ENCODE measurements at regions not wholly inside any gene's neighbourhood (a gene's known extent, or its start where the extent isn't known, plus 50 kb on each side); places are given as distances from the start of the nearest gene placed in this dataset.

DNA sequence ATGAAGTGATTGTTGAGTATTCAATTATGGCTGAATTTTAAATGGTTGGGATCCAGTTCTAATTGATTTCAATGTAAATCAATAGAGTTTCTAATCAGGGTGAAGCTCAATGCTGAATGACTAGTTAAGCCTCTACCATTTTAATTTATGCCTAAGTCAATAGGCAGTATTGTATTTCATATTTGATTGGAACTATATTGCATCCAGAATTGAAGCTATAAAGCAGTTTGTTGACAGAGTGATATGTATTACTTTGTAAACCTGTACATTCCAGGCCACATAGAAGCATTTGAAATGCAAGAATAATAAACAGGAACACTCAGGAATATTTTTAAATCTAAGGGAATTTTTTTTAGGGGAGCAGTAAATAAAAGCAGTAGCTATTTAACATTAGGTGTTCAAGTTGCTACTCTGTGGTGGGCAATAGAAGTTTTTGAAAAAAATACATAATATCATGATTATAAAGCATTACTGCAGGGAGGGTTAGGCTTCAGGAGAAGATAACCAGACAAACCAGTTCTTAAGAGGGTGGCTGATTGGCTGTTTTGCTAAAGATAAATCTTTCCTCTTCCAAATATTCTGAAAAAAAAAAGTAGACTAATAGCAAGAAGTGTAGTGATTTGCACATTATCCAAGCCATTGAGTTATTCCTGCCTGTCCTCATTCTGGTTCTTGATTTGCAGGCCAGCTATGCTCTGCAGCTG, 492.0 kb upstream of the MEF2C start:
- DNase-seq (ENCODE audit: low read depth): no peak
- no peak overlapping the region for H3K4me3 ChIP-seq (ENCODE audit: low read depth, low read length)

DNA sequence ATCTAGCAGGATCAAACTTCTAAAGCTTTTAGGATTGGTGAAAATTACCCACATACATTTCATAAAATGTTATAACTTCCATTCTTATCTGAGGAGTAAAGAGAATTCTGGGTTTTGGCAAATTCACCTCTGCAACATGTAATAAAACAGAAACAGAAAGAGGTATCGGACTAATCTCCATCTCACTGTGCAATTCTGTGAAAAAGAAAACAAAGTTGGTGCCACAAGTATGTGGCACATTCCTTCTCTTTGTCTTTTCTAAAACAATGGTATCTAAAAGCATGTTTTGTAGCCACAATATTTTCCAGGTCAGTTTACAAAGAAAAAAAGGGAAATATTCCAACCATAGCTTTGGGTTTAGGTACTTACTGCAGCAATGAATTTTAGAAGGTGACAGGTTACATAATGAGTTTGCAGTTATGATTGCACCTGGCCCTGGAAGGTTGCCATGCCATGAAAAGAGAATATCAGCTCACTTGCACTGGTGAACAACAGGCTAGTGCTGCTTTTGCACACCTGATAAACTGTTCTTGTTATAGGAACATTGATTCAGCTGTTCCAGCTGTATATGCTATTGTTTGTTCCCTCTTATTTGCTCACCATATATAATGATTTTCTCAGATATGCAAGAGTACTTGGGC, 491.3 kb upstream of the MEF2C start:
- DNase-seq (ENCODE audit: low read depth): no peak

DNA sequence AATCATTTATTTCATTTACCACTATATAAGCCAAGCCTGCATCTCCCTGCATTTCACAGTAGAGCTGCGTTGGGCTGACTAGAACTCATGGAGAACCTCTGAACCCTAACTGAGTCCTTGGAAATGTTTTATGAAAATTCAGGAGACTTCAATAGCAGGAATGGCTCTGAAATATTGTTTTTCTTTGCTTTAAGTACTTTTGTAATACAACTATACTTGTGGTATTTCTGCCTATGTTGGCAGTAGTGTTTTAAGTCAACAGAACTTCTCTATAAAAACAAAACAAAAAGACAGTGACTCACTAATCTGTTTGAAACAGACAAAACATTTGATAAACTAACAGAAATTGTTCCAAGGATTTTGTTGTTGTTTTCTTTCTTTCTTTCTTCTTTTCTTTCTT, 489.2 kb upstream of the MEF2C start:
- H3K4me3 ChIP-seq (ENCODE audit: low read depth, low read length): no peak overlapping the region
- DNase-seq (ENCODE audit: low read depth): no peak

More for the DNA sequence above, 491.3 kb upstream of the MEF2C start:
- no peak overlapping the region for H3K4me3 ChIP-seq (ENCODE audit: low read depth, low read length)

DNA sequence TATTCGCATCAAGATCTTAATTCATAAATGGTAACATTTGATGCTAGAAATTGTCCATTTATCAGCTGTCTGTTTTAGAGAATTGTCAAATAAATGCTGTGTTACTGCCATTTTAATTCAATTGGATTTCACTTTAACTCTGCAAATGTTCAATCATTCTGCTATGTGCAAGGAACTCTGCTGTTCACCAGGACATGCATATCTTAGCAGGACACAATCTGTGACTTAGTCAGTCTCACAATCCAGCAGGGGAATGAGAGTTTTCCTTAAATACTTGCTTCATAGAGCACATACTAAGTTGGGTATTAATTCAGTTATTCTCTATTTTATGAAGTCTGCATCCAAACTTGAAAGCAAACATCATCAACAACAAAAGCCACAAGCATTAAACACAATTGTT, 488.7 kb upstream of the MEF2C start:
- H3K4me3 ChIP-seq (ENCODE audit: low read depth, low read length): no peak overlapping the region
- DNase-seq (ENCODE audit: low read depth): no peak

DNA sequence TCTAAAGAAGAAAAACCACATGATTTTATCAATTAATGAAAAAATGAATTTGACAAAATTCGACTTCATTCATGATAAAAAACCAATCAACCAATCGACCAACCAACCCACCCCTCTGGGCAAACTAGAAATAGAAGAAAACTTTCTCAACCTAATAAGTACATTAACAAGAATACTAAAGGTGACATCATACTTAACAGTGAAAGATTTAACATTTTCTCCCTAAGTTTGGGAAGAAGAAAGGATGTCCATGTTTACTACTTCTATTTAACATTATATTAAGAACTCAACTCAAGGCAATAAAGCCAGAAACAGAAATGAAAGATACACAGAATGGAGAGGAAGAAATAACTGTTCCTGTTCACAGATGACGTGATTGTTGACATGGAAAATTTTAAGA, 476.1 kb upstream of the MEF2C start:
- no peak for DNase-seq (ENCODE audit: low read depth)
- no peak overlapping the region for H3K4me3 ChIP-seq (ENCODE audit: low read depth, low read length)

DNA sequence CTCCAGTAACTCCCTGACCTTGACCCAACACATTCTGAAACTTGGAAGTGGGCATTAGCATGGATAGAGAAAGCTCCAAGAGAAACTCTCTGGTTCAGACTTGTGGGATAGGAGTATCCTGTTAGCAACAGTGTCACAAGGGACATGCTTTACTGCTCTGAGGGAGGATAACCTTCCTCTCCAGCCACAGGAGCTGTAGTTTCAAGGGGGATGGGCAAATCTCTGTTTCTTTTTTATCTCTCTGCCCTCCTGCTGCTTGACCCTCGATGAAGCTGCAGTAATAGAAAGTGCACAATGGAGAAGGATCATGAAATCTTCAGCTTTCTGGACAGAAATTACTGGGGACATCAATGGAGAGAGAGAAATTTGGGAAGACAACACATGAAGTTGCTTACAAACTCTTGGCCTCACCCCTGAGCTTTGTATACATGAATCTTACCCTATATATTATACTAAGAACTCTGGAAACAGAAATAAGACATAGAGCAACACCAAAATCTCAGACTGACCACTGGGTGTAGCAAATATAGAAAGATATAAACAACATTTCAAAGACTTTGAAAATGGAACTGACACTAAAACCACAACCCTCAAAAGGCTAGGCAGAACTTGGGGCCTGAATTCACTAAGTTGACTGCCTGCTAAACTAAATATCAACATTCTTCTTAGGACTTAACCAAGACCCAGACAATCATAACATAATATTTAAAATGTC, 471.0 kb upstream of the MEF2C start:
- H3K4me3 ChIP-seq (ENCODE audit: low read depth, low read length): no peak overlapping the region
- no peak for DNase-seq (ENCODE audit: low read depth)

DNA sequence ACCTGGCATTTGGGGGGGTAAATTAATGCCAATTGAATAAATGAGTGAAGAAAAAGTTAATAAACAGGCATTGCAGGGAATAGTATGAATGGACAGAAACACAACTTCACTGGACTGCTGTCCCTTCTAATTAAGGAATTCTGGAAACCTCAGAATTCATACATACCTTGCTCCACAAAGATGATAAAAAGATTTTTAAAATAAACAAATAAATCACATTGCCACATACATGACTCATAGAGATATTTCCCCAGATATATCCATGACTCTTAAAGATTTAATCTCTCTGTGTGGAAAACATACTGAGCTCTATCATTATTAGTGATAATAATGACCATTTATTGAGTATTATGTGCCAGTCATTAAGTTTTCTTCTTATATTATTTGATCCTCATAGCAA, 469.0 kb upstream of the MEF2C start:
- no peak overlapping the region for H3K4me3 ChIP-seq (ENCODE audit: low read depth, low read length)
- DNase-seq (ENCODE audit: low read depth): no peak

DNA sequence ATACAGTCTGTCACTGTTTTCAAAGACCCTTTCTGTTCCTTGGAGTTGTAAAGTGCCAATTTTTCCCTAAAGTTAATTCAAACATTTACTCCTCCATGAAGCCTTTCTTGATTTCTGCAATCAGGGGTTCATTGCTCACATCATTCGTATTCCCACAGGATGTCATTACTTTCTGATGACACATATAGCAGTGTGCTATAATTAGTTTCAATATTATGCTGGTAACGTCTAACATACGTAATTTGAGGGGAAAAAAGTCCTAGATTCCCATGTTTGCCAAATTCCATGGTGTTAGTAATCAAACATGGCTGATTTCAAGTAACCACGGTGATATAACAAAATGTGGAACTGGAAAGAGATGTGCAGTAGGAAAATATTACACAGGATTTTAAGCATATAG, 468.2 kb upstream of the MEF2C start:
- peak; percentile 63 for DNase-seq (ENCODE audit: low read depth)
- H3K4me3 ChIP-seq (ENCODE audit: low read depth, low read length): no peak overlapping the region

DNA sequence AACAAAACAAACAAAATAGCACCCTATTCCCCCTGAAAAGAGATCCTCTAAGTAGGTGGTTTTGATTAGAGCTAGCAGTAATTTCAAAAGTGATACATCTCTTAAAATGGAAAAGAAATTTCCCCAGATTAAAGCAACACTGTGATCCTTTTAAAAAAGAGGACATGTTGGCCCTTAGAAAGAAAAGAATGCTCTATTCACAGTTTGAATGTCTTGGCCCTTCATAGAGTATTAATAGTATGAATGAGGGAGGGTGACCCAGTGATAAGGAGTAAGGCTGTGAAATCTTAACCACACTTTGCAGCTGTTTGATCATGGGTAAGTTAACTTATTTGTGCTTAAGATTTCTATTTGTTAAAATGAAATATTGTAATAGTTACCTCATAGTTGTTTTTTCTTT, 467.7 kb upstream of the MEF2C start:
- no peak for DNase-seq (ENCODE audit: low read depth)

DNA sequence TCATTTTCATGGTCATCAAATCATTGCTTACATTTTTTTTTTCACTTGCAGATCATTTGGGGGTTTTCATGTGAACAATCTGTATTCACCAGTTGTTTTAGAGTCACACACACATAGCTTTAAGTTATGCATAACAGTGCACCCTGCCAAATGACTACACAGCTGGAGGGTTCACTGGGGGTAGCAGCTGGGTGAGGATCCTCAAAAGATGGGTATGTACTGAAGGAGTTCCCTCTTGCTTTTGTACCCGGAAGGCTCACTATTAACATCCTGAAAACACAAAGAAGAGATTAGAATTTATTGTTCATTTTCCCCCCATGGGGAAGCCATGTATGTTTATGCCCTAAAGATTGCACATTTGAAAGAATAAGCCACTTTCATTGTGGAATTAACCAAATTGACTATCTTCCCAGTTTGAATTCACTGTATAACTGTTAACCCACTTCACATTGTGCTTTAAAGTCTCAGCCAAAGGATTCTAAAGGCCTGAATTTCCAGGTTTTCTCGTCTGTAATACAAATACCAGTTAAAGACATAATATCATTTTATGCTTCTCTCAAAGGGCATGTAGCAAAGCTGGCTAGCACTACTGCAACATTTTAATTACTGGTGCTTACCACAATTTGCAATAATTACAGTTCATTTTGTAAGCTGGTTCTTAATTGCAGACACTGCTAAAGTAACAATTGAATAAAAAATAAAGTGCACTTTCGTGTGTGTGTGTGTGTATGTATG, 466.4 kb upstream of the MEF2C start:
- no peak overlapping the region for H3K4me3 ChIP-seq (ENCODE audit: low read depth, low read length)
- no peak for DNase-seq (ENCODE audit: low read depth)

More for the DNA sequence above, 467.7 kb upstream of the MEF2C start:
- H3K4me3 ChIP-seq (ENCODE audit: low read depth, low read length): no peak overlapping the region

DNA sequence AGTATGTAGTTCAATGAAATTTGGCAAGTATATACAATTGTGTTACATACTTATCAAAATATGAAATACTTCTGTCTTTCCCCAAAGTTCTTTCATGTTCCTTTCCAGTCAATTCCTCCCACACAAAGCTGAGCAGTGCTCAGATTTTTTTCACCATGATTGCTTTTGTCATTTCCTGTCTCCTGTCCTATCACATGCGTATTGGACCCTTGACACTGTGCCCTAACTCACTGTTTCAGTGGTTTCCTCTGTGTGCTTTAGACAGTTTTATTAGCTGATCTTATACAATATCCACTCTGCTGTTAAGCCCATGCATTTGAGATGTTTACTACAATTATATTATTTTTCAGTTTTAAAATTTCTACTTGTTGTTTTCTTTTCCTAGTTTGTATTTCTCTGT, 463.6 kb upstream of the MEF2C start:
- DNase-seq (ENCODE audit: low read depth): no peak
- H3K4me3 ChIP-seq (ENCODE audit: low read depth, low read length): no peak overlapping the region

DNA sequence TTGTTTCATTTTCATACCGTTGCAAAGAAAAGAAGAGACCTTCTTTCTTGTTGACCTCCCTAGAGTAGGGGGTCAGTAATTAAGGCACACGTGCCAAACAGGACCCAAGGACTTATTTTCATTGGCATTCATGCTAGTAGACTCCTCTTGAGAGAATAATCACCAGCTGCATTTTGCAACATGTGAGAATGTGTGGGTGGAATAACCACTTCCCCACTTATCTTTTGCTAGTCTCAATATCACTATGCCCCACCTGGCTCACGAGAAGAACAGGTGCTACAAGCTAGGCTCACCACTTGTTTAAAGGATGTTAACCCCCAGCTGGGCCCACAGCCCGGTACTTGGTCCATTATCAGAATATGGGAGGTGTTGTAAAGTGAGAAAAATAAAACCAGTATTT, 460.7 kb upstream of the MEF2C start:
- H3K4me3 ChIP-seq (ENCODE audit: low read depth, low read length): no peak overlapping the region
- peak; percentile 42 for DNase-seq (ENCODE audit: low read depth)

DNA sequence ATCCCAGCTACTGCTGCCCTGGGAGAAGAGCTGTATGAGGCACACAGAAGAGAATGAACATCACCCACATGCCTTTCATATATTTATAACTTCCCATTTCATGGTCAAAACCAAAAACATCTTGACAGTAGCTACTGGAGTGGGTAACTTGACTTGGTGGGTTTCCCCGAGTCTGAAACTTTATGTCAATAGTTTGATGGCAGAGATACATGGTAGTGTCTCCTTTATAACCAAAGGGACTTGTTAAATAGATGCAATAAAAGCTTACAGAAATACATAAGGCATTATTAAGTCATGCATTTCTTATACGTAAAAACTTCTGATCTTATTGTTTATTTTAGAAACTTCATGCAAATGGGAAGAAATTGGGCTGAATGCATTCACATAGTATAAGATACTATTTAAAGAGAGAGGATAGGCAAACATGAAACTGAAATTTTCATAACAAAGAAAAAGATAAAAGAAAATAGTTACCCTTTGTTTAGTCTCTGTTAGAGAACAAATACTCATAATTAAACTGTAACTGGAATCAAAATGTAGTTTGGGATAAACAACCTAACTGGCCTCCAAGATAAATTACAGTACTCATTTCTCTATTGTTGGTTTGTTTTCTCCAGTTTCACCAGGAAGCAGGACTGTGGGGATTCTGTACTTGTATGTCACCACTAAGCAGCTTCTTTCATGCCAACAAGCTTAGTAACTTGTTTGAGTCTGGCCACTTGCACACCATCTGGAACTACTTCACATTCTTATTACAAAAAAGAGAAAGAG, 459.3 kb upstream of the MEF2C start:
- H3K4me3 ChIP-seq (ENCODE audit: low read depth, low read length): no peak overlapping the region
- DNase-seq (ENCODE audit: low read depth): peak; percentile 84

DNA sequence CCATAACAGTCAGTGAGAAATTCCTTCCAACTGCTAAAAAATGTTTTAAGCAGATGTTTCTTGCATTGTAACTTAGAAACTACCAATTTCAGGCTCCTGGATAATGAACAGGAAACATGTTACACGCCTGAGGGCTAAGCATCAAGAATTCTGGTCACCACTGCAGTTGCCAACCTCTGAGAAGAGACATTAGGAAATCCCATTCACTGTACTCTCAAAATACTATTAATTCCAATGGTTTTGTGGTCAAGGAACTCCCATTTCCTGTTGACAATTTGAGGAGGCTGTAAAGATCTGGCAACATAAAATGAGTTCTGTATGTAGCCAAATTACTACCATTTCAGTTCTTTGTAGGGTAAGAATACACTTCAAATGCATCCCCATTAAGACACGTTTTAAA, 456.0 kb upstream of the MEF2C start:
- DNase-seq (ENCODE audit: low read depth): peak; percentile 32
- H3K4me3 ChIP-seq (ENCODE audit: low read depth, low read length): no peak overlapping the region

DNA sequence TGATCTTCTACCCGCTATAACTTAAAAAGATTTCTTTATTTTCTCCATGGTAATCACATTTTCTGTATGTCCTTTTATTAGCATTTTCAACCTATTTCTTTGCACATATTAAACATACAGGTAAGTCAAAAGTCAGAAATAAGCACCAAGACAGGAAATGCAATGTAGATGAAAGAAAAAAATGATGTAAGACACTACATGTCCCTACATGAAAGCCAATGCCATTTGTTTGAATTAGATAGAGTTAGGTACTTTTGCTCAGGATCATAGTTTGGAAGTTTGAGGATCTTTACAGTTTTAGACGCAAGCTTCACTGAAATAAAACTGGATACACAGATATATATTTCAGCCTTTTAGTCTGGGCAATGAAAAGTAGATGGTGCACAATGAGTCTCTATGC, 453.1 kb upstream of the MEF2C start:
- no peak overlapping the region for H3K4me3 ChIP-seq (ENCODE audit: low read depth, low read length)
- no peak for DNase-seq (ENCODE audit: low read depth)

DNA sequence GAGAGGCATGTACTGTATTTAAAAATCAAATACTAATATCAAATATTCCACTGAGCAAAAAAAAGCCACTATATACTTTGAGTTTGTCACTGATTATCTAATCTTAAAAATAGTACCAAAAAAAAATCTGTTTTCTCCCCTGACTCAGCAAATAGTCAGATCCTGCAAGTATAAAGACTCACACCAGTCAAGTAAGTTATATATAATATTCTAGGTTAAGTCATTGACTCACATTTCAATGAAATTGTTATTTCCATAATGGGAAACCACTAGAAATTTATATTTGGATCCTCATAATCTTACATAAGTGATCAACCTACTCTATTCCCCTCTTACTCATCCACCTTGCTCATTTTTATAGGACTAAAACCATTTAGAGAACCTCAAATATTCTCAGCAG, 447.2 kb upstream of the MEF2C start:
- DNase-seq (ENCODE audit: low read depth): no peak

DNA sequence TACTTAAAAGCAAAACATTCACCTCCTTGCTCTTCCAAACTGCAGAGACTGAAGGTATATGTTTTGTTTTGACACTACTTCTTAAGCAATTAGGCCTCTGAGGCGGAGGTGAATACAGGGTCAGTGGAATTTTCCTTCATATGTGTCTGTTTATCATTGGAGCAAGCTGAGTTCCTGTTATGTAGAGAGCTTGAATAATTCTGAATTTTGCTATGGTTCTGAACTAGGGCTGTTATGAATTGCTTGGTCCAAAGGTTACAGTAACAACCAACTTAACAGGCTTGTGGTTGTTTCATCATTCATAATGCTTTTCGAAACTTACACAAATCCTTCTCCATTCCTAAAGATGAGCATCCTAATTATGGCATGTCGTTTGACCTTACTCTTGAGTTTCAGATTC, 444.6 kb upstream of the MEF2C start:
- DNase-seq (ENCODE audit: low read depth): no peak
- no peak overlapping the region for H3K4me3 ChIP-seq (ENCODE audit: low read depth, low read length)

More for the DNA sequence above, 447.2 kb upstream of the MEF2C start:
- no peak overlapping the region for H3K4me3 ChIP-seq (ENCODE audit: low read depth, low read length)

DNA sequence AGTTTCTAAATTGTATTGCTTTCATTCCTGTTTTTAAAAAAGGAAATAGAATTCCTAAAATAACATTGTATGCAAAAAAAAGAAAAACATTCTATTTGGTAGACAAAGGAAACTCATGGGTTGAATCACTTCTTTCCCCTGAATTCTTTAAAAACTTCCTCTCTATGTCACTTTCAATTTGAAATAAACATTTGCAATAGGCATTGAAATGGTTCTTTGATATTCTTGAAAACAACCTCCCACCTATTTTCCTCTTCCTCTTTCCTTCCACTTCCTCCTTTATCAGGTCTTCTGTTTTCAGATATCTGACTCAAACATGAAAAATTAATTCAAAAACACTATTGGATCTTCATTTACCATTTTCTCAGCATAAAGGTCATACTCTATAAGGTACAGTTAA, 442.0 kb upstream of the MEF2C start:
- no peak for DNase-seq (ENCODE audit: low read depth)
- H3K4me3 ChIP-seq (ENCODE audit: low read depth, low read length): no peak overlapping the region

DNA sequence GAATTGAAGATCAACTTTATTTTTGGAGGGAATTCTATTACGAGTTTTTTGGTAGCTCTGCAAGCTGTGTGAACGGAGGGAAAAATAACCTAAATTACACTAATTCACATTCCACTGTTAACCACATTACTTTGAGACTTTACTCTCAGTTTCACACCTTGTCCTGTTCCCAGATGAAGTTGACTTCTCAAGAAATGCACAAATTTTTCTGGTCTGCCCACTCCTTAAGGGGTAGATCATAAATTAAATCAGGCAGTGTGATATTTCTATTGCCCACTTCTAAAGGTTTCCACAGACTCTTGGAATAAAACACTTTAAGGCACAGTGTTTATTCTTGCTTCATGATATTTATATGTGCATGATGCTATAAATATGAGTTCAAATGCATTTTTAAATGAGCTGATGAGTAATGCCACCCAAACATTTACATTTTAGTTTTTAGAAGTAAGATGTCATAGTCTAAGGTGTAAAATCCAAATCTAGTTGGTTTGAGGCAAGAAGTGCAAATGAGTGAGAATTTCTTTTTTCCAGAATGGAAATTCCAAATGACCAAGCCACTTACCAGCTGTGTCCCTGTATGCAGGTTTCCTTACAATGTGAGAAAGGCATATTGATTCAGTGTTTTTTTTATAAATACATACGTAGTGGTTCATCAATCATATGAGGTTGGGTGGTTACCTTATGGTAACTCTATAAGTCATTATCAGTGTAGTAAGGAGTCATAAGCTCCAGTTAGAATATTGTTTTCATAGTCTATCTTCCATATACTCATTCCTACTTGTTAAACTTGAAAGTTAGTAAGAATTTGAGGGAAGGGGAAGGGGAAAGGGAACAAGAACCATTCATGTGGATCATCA, 437.7 kb upstream of the MEF2C start:
- no peak for DNase-seq (ENCODE audit: low read depth)
- no peak overlapping the region for H3K4me3 ChIP-seq (ENCODE audit: low read depth, low read length)
